ENCODE measurements at regions not wholly inside any gene's neighbourhood (a gene's known extent, or its start where the extent isn't known, plus 50 kb on each side); places are given as distances from the start of the nearest gene placed in this dataset.

- no peak for TF ChIP-seq CUX1 (IDR thresholded peaks at IDR 0.05; ENCODE audit: insufficient replicate concordance, low read depth, low read length)
- no peak for TF ChIP-seq SPI1 (IDR thresholded peaks at IDR 0.05; ENCODE audit: borderline replicate concordance, insufficient read depth, low read depth, low read length)
- TF ChIP-seq EGR1 (IDR thresholded peaks at IDR 0.05; ENCODE audit: borderline replicate concordance in 1 of 2, low read depth in 2 of 2, low read length in 2 of 2), result no peak
- TF ChIP-seq HDAC6 (IDR thresholded peaks at IDR 0.05; ENCODE audit: unreplicated experiment), result no peak
- TF ChIP-seq ZNF217 (IDR thresholded peaks at IDR 0.05), result no peak
- no peak for TF ChIP-seq ZBTB11 (CRISPR knock-in tag; IDR thresholded peaks at IDR 0.05)
These were observed 285.5 kb upstream of the ZWINT start (continued) for GRCh38 chr10:56646329-56647111.

Measured in GM12878 (cell line).